Astrocyte of the cerebellum (primary cell): ENCODE measurements at regions not wholly inside any gene's neighbourhood (a gene's known extent, or its start where the extent isn't known, plus 50 kb on each side); places are given as distances from the start of the nearest gene placed in this dataset.
"Not testable (repeated sequence)": the region's sequence is repeated elsewhere in the genome, so short reads cannot be mapped to it uniquely, and the experiment has no call there.

Source experiments
- DNase-seq: peaks from one replicate; pipeline ENCODE4 v3.0.0-alpha.2; 2011; ENCODE audit warnings: low read depth
- H3K4me3 ChIP-seq: 2 replicates; pipeline ENCODE4 v1.5.1; 2011; ENCODE audit warnings: mild to moderate bottlenecking, low read depth, low read length, moderate library complexity
- CTCF ChIP-seq: IDR thresholded peaks from 2 replicates; pipeline ENCODE4 v1.5.1; 2012; ENCODE audit warnings: low read length, low read depth, moderate library complexity, mild to moderate bottlenecking; ENCODE audit errors: missing control alignments
- in situ Hi-C: cut with HindIII; loops from 2 replicates; pipeline ENCODE4 v1.10.0; 2017; ENCODE audit warnings: low sequenced_read_pairs

GRCh38 chrX:121374471-121374870 is 327.1 kb downstream of the GLUD2 start:
- no peak for TF ChIP-seq CTCF
- no peak overlapping the region for H3K4me3 ChIP-seq
- no peak for DNase-seq
- in situ Hi-C loops = no loop called here

GRCh38 chrX:121381915-121382314 is 334.5 kb downstream of the GLUD2 start:
- DNase-seq, in situ Hi-C loops, H3K4me3 ChIP-seq: not testable (repeated sequence)

- in situ Hi-C loops = no loop called here
- no peak for TF ChIP-seq CTCF
- peak; percentile 0 for DNase-seq
- H3K4me3 ChIP-seq = no peak overlapping the region
Measured at GRCh38 chrX:121389976-121390714, 342.7 kb downstream of the GLUD2 start.

- in situ Hi-C loops = no loop called here
- TF ChIP-seq CTCF = no peak
- no peak overlapping the region for H3K4me3 ChIP-seq
- no peak for DNase-seq
Measured at GRCh38 chrX:121405826-121406225, 358.4 kb downstream of the GLUD2 start.

GRCh38 chrX:121407627-121408026 is 360.2 kb downstream of the GLUD2 start:
- H3K4me3 ChIP-seq = no peak overlapping the region
- no peak for TF ChIP-seq CTCF
- DNase-seq = no peak
- in situ Hi-C loops = no loop called here

GRCh38 chrX:121431514-121431913 is 384.1 kb downstream of the GLUD2 start:
- DNase-seq, in situ Hi-C loops, H3K4me3 ChIP-seq: not testable (repeated sequence)

- H3K4me3 ChIP-seq = no peak overlapping the region
- DNase-seq = no peak
- TF ChIP-seq CTCF = no peak
- in situ Hi-C loops = no loop called here
Measured at GRCh38 chrX:121433289-121433688, 385.9 kb downstream of the GLUD2 start.

- DNase-seq, in situ Hi-C loops, H3K4me3 ChIP-seq: not testable (repeated sequence)
Measured at GRCh38 chrX:121437666-121438065, 390.3 kb downstream of the GLUD2 start.
